Lung (tissue), 11 donors: ENCODE measurements at regions not wholly inside any gene's neighbourhood (a gene's known extent, or its start where the extent isn't known, plus 50 kb on each side); places are given as distances from the start of the nearest gene placed in this dataset.

Experiments
- ATAC-seq: fragments of 200-7000 bp; cut with Tn5 transposase; one replicate; pipeline ENCODE4 v1.9.1; 2020; ENCODE audit warnings: moderate number of reproducible peaks; ENCODE audit not compliant: insufficient read depth, low FRiP score
- DNase-seq, 3 donors: peaks; one replicate each; pipeline ENCODE4 v3.0.0-alpha.2; 2013 to 2017
- H3K27ac ChIP-seq, 2 donors: one replicate each; pipeline ENCODE4 v1.5.1; 2013; ENCODE audit warnings: mild to moderate bottlenecking in 2 of 2, moderate library complexity in 2 of 2, control low read depth in 1 of 2, inconsistent platforms in 1 of 2, low read depth in 1 of 2, low read length in 1 of 2
- H3K27me3 ChIP-seq, 3 donors: one replicate each; pipeline ENCODE4 v1.5.1; 2013; ENCODE audit warnings: low read length in 2 of 3; ENCODE audit not compliant: control insufficient read depth in 3 of 3, insufficient read depth in 3 of 3
- H3K36me3 ChIP-seq, 4 donors: one replicate each; pipeline ENCODE4 v1.5.1; 2013; ENCODE audit warnings: low read length in 4 of 4, mild to moderate bottlenecking in 1 of 4, moderate library complexity in 1 of 4; ENCODE audit not compliant: control insufficient read depth in 4 of 4, insufficient read depth in 4 of 4
- H3K4me1 ChIP-seq, 5 donors: one replicate each; pipeline ENCODE4 v1.5.1; 2013; ENCODE audit warnings: low read length in 5 of 5, mild to moderate bottlenecking in 2 of 5, moderate library complexity in 1 of 5; ENCODE audit not compliant: control insufficient read depth in 5 of 5, insufficient read depth in 5 of 5
- H3K4me3 ChIP-seq: one replicate; pipeline ENCODE4 v1.5.1; 2013; ENCODE audit warnings: mild to moderate bottlenecking, control low read depth, moderate library complexity
- H3K9ac ChIP-seq, 2 donors: one replicate each; pipeline ENCODE4 v1.5.1; 2013; ENCODE audit warnings: low read length in 2 of 2, control low read depth in 1 of 2; ENCODE audit not compliant: insufficient read depth in 1 of 2
- H3K9me3 ChIP-seq, 4 donors: one replicate each; pipeline ENCODE4 v1.5.1; 2013; ENCODE audit warnings: low read length in 3 of 4, mild to moderate bottlenecking in 1 of 4, moderate library complexity in 1 of 4; ENCODE audit not compliant: control insufficient read depth in 4 of 4, insufficient read depth in 3 of 4
- WGBS, 2 donors: extraction: QIAGEN DNeasy Blood & Tissue Kit; methylation state at CpG; one replicate each; pipeline ENCODE4 v1.1.7; 2013; 5-methylcytosine and 5-hydroxymethylcytosine counted together
- TF ChIP-seq, protein P1 (sequence below): IDR thresholded peaks from 2 replicates; pipeline ENCODE4 v1.5.1; 2012; ENCODE audit warnings: mild to moderate bottlenecking; ENCODE audit errors: control extremely low read depth, extremely low read depth
- donor health status: control.
- donor health status: control.
- donor health status: Bipolar disorder and iron deficiency.
- donor health status: healthy.
- donor health status: DM: yes; HTN: yes; CAD: no.

DNA sequence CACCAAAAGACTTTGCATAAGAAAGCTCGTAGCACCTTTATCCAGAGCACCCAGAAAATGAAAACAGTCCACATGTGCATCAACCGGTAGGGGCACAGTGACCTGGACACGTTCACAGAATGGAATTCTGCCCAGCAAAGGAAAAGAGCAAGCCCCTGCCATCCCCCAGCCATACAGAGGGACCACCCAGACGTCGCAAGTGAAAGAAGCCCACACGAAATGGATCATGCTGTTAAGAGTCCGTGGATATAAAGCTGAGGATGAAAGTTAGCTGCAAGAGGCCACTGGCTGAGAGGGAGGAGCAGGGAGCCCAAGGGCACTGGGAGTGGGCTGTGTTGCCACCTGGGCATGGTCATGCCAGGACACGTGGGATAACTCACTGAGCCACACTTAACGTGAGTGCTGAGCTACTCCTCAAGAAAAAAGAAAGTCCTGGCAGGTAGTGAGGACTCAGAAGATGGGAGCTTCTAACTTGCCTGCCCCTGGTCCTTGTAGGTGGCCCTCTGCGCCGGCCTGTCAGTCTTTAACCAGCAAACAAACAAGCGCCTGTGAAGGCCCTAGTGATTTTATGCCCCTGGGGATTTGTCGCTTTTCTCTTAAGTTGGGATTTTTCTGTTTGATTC lies 190.7 kb downstream of the C16orf95 start:
- Histone ChIP-seq H3K9me3 (peaks cover 0 to 15% (median 3%) of the 10 kb centered on the region in 4 donors), H3K4me3 (no peak overlapping the region), H3K27me3 (peaks cover 0 to 7% (median 0%) of the 10 kb centered on the region in 3 donors), H3K4me1 (peaks cover 0 to 32% (median 13%) of the 10 kb centered on the region in 5 donors), H3K9ac (peak overlapping the region in 1 of 2 donors; percentile 24), H3K36me3 (peaks cover 0 to 3% (median 0%) of the 10 kb centered on the region in 4 donors), H3K27ac (no peak overlapping the region)
- ATAC-seq (no peak), DNase-seq (no peak)
- TF ChIP-seq, protein P1, sequence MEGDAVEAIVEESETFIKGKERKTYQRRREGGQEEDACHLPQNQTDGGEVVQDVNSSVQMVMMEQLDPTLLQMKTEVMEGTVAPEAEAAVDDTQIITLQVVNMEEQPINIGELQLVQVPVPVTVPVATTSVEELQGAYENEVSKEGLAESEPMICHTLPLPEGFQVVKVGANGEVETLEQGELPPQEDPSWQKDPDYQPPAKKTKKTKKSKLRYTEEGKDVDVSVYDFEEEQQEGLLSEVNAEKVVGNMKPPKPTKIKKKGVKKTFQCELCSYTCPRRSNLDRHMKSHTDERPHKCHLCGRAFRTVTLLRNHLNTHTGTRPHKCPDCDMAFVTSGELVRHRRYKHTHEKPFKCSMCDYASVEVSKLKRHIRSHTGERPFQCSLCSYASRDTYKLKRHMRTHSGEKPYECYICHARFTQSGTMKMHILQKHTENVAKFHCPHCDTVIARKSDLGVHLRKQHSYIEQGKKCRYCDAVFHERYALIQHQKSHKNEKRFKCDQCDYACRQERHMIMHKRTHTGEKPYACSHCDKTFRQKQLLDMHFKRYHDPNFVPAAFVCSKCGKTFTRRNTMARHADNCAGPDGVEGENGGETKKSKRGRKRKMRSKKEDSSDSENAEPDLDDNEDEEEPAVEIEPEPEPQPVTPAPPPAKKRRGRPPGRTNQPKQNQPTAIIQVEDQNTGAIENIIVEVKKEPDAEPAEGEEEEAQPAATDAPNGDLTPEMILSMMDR, result no peak
- WGBS, 2 donors, result 63 to 83% methylated on average over 13 of the region's 13 CpGs

DNA sequence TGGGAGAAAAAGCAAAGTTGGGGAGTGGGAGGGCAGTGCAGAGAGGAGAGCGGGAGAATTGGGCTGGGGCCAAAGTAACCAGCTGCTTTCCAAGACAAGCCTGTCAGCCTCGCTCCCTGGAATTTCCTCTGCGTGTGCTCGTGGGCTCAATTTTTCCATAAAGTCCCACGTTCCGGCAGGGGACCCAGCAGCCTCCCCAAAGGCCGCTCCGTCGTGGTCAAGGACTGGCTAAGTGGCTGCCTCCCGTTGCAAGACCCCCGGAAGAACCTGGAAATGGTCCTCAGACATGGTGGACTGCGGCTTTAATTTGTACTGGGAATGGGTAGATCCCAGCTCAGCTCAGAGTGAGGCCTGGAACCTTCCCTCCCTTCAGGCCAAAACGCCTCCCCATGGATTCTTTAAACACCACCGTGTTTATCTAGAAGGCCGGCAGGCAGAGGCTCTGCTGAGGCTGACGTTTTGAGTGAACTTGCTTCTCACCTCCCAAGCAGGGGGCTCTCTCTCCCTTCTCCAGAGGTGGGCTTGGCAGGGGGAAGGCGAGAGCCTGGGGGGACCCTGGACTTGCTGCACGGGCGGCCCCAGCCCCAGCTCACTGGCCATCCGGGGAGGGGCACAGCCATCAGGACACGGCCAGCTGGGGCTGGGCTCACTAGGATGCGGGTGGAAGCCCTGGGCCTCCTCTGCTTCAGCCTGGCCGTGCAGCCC lies 190.0 kb downstream of the C16orf95 start:
- TF ChIP-seq, protein P1, result no peak
- DNase-seq, result peak; percentile 88 to 97 (median 94)

DNA sequence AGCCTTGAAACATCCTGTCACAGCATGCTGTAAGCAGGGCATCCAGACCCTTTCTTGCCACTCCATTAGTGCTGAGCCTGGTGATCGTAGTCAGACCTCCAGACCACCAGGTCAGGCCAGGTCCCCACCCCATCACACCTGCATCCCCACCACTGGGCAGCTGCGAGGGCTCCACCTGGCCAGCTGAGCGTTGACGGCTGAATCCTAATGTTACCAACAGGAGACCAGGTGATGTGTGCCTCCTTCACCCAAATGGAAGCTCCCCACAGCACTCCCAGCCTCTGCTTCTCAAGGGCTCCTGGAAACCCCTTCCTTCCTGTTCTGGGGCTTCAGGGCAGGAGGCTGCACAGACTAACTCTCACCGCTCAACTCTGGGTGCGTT lies 189.4 kb downstream of the C16orf95 start:
- Histone ChIP-seq H3K36me3 (peaks cover 0 to 3% (median 0%) of the 10 kb centered on the region in 4 donors), H3K27ac (peak overlapping the region in 1 of 2 donors; percentile 37), H3K9ac (no peak overlapping the region), H3K4me3 (no peak overlapping the region), H3K27me3 (peaks cover 0 to 7% (median 0%) of the 10 kb centered on the region in 3 donors), H3K4me1 (peaks cover 0 to 32% (median 13%) of the 10 kb centered on the region in 5 donors), H3K9me3 (peaks cover 0 to 26% (median 3%) of the 10 kb centered on the region in 4 donors)
- 77 to 82% methylated on average over 6 of the region's 6 CpGs for WGBS, 2 donors
- TF ChIP-seq, protein P1, result no peak
- ATAC-seq, result no peak
- DNase-seq, result no peak

More for the DNA sequence above, 190.0 kb downstream of the C16orf95 start:
- H3K27ac ChIP-seq, result peak overlapping the region in 1 of 2 donors; percentile 46
- no peak for ATAC-seq
- peaks cover 0 to 32% (median 13%) of the 10 kb centered on the region in 5 donors for H3K4me1 ChIP-seq
- peaks cover 0 to 21% (median 3%) of the 10 kb centered on the region in 4 donors for H3K9me3 ChIP-seq
- H3K4me3 ChIP-seq, result no peak overlapping the region
- peaks cover 0 to 3% (median 0%) of the 10 kb centered on the region in 4 donors for H3K36me3 ChIP-seq
- WGBS, 2 donors, result 45 to 67% methylated on average over 22 to 23 of the region's 23 CpGs
- H3K27me3 ChIP-seq, result peaks cover 0 to 7% (median 0%) of the 10 kb centered on the region in 3 donors
- H3K9ac ChIP-seq, result no peak overlapping the region
